Dedifferentiated amniotic fluid mesenchymal stem cell (primary cell): ENCODE measurements at regions not wholly inside any gene's neighbourhood (a gene's known extent, or its start where the extent isn't known, plus 50 kb on each side); places are given as distances from the start of the nearest gene placed in this dataset.
"Not testable (repeated sequence)": the region's sequence is repeated elsewhere in the genome, so short reads cannot be mapped to it uniquely, and the experiment has no call there.

Source experiments
- DNase-seq: peaks from one replicate; pipeline ENCODE4 v3.0.0-alpha.2; 2016; ENCODE audit errors: extremely low spot score

DNA sequence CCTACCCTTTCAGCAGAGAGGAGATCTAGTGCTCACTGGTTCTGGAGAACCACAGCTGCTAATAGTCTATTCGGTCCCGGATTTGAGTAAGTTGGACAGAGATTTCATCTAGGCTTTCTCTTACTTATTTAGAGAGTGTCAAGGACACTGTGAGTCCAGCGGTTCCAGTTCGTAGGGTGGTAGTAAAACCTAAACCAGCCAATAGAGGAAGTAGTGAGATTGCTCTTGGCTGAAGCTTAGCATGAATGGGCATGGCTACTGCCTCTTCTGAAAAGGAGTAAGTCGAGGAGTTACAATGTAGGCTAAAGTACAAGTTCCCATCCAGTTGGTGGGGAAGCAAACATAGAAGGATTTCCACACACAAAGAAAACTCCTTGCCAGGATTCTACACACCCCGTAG lies 109.6 kb upstream of the MOCS2 start:
- DNase-seq: no peak

DNA sequence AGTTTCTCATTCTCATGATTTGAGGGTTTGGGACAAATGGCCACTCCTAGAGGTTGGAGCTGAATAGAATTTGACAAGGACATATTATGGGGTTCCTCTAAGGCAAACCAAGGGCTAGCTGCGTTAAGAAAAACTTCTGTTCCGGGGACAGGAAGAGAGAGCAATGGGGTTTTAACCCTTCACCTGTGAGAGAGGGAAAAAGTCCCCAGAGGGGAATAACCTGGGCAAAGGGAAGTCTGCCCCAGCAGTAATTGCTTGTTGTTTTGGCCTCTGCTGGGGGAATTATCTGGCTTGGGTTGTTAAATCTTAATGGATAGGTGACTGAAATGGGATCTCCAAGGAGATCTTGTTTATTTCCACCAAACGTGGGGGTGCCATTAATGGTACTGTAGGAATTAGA lies 110.1 kb upstream of the MOCS2 start:
- no peak for DNase-seq

DNA sequence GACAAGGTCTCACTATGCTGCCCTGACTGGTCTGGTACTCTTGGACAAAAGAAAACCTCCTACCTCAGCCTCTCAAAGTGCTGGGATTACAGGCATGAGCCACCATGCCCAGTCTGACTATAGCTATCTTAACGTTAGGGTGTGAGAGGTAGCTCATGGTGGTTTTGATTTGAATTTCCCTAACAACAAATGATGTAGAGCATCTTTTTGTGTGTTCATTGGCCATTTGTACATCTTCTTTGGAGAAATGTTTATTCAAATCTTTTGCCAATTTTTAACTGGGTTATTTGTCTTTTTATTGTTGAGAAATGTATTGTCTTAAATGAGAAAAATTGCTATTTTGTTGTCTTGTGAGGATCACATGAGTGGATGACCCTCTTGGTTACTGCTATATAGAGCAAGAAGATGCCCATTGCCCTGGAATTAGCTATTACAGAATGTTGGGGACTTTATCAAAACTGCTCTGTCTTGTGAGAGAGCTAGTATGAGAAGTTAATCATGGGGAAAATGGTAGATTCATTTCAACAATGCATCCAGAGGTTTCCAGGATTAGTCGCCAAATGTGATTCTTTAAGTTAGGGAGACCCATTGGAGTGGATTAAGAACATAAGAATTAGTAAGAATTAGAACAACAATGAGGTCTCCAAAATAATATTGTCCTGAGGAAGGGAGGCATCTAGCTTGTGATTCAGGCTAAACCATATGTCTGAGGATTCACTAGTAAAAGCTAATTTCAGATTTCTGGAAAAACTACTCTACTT lies 124.3 kb upstream of the MOCS2 start:
- DNase-seq: no peak

DNA sequence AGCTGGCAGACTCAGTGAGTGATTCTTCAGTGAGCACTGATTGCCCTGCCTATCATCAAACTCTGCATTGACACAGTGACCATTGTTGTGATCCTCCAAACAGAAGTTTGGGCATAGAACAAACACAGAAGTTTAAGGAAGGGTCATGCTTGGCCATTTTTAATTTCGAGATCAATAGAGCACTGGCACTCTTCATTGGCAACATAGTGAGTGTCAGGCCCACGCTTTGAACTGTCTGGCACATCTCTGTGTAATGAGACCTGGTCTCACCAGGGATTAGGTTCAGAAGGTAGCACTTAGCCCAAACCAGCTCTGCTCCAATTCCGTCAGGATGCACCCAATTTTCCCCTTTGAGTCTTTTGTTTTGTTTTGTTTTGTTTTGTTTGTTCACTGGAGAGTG lies 127.1 kb upstream of the MOCS2 start:
- DNase-seq: no peak

DNA sequence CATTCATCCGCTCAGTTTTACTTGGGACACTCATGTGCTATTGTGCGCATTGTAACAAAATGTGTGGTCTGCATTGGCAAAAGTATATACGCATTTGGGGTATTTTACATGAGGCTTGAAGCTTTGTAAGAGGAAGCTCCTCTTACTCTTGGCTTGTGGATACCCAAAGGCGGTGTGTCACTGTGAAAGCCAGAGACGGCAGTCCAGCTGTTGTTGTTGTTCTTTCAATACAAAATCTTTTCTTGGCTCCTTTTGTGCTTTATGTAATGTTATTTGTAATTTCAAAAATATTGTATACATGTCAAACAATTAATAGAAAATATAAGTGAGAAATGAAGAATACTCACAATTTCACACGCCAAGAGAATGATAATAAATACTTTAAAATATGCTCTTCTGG lies 128.3 kb upstream of the MOCS2 start:
- no peak for DNase-seq

DNA sequence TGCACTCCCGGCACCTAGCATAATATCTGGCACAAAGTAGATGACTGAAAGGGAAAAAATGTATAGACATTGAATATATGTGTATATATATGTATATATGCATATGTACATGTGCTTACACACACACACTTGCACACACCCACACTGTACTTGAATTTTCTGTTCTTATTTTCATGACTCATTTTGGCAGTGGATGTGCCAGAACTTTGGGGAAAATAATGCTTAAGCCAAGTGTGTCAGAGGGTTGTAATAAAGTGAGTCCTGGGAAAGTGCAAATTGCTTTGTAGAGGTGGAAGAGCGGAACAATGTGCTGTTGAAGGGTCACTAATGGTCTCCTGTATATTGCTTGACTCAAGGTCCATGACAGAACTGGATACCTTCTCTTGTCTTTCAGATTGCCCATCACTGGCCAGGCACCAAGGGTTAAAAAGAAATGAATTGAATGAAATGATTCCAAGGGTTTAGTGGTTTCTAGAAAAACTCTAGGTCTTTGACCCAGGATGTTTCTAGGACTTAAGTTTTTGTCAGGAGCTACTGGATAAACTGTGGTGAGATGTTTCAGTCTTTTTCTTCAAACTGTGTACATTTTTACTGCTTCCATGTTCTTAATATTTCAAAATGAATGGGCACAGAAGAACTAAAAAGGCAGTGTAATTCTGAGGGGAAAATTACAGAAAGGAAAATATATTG lies 129.9 kb upstream of the MOCS2 start:
- DNase-seq: no peak

DNA sequence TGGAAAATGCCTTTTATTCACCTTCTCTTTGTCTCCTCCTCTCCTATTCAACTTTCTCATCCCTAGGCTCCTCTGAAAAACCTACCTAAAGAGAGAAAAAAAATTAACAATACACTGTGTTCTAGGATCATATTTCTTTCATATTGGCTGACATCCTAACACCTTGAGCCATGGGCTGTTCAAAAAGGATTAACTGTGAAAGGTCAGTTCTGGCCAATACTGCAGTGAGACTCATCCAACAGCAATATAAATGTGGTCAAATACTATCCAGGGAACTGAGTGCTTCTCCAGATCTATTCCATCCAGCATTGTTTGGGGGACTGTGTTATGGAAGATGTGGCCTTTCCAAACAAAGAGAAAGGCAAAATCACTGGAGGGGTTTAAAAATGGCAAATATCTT lies 131.1 kb upstream of the MOCS2 start:
- no peak for DNase-seq

DNA sequence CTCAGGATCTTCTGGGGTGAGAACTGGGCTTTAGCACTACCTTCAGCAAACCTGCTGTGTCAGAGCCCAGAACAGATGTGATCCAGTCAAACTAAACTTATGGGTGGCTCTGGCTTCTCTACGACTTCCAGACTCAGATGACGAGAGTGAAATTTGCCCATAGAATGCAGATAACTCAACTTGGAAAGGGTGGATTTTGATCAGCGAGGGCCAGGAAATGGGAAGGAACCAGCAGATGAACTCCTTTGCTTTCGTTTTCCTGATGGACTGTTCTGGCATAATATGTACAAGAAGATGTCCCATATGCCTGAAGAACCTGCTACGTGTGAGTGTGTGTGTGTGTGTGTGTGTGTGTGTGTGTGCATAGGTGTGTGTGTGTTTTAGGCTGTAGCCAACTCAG lies 132.0 kb upstream of the MOCS2 start:
- no peak for DNase-seq

DNA sequence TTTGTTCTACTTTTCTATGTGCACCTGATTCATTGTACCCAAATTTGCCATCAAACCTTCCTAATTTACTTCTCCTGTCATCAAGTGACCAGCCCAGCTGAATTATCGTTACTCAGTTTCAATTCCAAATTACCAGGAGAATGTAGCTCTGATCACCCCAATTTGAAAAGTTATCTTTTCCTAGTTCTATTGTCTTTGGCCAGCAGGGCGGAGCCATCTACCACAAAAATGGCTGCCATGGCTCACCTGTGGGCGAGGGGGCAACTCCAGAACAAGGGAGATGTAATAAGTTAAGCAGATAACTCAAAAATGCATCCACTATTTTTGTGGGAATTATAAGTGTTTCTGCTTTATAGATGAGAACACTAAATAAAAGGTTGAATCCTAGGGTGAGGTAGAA lies 133.8 kb upstream of the MOCS2 start:
- DNase-seq: no peak

DNA sequence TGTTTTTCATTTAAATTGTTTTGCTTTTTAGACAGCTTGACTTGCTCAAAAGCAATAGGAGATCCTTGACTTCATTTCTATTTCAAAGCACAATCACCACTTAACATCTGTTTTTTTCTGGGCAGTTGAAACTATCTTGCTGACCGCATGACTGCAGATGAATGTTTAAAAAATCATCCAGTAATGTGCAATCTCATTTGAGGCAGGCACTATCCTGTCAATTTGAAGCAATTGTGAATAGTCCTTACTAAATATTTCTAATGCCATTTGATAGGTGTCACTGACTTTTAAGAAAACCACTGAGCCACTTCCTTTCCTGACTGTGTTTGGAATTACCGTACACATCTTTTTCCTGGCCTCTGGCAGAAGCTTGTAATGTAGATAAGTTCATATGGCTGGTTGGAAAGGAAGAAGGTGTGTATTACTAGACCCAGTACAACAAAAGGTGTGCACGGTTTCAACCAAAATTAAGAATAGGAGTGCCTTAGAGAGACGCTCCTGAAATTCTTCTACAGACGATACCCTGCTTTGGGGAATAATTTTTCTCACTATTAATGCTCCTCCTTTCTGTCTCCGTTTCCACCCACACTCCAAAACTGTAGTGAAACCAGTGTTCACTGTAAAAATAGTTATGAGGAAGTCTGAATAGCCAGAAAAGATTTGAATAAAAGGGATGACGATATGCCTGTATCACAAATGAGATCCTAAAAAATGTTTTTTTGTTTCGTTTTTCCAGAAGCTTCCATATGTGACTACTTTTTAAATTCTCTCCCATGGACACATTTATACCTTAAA lies 136.7 kb upstream of the MOCS2 start:
- peak; percentile 82 for DNase-seq

DNA sequence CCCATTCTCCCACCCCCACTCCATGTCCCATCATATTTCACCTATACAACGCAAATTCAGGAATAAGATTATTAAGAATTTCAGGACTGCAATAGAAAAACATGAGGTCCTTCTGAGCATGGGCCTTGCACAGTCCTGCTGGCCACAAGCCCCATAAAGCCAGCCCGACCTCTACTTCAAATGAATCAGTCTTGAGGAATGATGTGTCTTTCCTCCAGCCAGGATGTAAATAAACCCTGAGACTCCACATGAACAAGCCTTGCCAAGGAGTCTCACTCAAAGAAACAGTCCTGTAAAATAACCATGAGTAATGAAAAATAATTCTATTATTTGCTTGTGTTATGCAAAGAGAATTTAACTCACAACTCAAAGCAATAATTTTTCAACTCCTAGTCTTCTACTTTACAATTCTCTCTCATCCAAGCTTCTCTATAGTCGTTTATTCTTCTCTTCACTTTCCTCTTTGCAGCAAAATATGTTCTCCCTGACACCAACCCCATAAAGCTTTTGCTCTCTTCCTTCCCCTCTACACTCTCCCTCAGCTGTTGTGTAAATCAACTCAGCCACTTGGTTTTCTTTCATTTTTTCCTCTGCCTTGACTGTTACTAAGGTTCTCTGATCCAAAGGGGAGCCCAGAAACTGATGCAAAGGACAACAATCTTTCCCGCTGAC lies 140.1 kb upstream of the MOCS2 start:
- DNase-seq: peak; percentile 93

DNA sequence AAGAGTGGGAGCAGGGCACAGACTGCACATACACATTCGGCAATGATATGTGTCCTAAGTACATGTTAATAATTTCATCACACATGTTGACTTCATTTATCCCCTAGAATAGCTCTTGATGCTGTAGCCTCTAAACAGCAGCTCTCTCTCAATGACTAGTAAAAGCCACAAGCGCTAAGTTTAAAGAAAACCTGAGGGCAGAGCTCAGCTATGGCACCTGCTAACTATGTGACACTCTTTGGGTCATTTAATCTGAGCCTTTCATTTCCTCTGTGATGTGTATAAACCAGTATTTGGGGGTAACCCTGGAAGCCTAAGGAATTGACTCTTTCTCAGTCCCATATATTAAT lies 140.6 kb upstream of the MOCS2 start:
- no peak for DNase-seq

DNA sequence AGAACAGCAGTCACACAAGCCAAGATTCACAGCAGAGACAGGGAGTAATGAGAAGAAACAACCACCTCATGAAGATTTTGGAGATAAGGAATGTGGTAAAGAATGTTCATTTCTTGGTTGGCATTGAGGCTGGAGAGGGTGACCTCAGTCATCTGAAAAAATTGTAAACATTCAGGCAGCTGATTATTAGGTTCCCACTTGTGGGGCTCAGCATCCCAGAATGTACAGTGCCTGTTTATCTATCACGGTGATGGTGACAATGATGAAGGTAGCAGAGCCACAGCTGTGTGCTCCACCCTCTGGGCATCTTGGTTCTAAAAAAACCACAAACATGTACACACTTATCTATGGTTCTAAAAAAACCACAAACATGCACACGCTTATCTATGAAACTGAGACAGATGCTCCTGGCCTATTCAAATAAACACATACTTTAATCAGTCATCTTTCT lies 143.9 kb upstream of the MOCS2 start:
- DNase-seq: peak; percentile 23

DNA sequence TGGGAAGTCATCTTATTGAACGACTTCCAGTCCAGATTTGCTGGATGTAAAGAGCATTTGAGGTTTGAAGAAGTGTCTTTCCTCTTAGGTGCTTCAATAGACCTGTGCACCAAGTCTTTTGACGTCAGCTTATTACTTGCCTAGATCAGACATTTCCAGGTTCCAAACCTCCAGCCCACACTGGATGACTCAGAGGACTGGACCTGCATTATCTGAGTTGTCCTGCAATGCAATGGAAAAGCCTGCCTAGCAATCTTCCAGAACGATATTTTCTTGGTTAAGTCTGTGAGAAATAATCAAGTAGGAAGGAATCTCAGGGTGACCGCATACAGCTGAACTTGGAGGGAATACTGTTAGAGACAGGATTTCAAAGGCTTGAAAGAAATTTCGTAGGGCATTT lies 147.2 kb upstream of the MOCS2 start:
- no peak for DNase-seq

DNA sequence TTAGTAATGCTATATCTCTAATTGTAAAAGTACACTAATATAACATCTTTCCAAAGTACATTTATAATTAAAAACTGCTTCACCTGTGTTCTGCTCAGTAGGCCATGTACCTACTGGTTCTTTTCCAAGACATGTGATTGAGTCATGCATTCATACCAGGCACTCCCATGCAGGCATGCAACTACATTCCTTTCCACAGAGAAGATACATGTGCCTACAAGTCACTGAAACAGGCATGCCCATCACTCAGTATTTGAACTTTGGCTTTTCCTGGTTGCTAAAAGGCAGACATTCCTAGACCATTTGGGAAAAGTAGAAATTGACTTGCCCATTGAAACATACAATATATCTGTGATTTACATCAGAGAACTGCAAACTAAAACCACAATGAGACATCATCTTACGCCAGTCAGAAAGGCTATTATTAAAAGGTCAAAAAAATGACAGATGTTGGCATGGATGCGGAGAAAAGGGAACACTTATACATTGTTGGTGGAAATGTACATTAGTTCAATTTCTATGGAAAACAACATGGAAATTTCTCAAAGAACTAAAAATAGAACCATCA lies 148.3 kb upstream of the MOCS2 start:
- DNase-seq: no peak

DNA sequence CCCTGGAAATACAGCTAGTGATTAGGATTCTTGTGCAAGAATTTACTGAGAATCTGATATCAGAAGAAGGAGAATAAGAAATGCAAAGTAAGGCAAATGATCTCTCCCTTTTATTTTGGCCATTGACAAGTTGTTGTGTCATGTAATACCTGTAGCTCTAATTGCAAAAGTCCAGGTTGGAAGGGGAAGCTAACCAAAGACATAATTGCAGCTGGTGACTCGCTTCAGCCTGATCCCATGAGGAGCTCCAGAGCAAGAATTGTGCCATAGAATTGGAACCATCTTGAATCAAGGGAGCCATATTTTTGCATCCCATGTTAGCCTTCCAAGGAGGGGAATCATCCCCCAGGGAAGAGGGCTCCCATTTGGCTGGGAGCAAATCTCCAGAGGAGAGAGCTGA lies 149.6 kb upstream of the MOCS2 start:
- DNase-seq: no peak

DNA sequence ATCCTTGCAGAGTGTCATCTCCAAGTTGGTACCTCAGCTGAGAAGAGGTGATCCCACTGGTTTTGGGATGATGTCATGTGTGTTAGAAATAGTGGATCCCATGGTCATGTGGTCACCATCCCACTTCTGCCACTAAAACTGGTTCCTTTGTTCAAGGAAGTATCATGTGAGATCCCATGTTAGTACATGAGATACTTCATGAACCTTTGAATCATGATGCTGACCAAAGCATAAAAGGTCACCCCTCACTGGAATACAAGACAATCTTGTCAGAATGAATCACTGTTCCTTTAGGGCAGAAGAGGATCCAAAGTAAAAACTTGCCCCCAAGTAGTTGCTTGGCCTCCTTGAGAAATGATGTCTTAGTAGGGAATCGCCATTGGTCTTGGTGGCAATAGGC lies 150.9 kb upstream of the MOCS2 start:
- DNase-seq: no peak

DNA sequence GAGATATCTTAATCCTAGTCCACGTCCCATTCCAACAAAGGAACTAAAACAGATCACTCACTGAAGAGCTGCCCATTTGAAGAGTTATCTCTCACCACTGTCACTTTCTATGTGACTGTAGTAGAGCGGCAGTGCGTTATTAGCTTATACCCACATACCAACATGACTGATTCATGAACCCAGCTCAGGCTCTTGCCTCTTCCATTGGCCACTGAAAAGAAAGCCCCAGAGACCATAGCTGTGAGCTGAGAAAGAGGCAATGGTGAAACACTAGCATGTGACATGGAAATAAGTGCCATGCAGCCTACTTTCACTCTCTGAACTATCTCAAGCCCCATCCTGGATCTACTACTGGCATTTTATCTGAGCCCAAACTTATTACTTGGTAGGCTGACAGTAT lies 151.7 kb upstream of the MOCS2 start:
- DNase-seq: no peak

DNA sequence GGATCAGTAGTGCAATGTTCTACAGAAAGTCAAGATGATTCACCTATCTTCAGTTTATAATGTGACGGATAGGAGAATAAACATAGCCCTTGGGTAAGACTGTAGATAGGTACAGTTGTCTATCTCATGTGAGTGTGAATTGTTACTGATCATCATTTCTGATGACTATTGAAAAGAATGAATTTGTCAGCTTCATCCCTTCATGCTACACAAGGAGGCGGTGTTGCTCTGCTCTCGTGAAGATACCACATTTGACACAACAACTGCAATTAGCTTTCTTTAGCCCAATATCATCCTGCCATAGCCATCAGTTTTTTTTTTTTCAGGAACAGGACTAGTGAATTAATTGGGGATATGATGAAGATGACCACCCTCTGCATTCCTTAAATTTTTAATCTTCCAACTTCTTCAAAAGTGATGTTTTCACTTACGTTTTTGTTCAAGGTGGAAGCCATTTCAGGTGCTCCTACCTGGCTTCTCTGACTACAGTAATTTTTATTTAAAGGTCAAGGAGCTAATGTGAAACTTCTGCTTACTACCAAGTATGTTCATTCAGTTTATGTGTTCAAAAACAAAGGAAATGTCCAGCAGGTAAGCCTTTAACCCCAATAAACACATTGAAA lies 152.9 kb upstream of the MOCS2 start:
- DNase-seq: no peak

DNA sequence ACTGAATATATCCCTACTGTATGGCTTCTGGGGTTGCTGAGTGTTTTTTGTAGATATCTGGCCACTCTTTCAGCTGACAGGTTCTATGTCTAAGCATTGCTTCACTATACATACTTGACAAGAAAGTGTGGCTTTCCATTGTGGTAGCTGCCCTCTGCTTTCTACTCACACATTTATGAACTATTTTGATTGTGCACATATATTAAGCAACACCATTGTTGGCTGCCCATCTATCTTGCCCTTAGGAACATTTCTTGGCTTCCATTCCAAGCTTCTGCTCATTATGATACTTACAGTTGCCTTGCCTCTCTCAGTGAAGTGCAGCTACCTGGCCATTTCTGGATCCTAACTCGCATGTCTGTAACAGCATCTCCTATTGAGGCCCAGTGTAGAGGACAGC lies 153.6 kb upstream of the MOCS2 start:
- DNase-seq: no peak

DNA sequence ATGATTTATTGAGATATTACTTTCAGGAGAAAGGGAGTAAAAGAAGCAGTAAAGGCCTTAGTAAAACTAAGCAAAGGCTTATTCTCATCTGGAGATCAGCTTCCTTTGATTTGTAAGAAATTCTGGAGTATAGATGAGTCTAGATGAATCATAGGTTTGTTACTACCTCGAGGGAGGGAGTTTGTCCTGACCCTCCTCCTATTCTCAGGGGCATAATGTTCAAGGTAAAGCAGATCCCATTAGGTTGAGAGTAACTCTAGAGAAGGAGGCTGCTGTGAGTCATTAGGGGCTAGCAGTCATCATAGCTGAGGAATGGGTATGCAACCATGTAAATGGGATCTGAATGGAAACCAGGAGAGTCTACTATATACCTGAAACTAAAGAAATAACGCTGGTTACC lies 155.5 kb upstream of the MOCS2 start:
- no peak for DNase-seq

DNA sequence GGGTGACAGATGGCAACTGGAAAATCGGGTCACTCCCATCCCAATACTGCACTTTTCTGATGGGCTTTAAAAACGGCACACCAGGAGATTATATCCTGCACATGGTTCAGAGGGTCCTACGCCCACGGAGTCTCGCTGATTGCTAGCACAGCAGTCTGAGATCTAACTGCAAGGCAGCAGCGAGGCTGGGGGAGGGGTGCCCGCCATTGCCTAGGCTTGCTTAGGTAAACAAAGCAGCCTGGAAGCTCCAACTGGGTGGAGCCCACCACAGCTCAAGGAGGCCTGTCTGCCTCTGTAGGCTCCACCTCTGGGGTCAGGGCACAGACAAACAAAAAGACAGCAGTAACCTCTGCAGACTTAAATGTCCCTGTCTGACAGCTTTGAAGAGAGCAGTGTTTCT lies 158.7 kb upstream of the MOCS2 start:
- DNase-seq: not testable (repeated sequence)
